Fibroblast of lung (primary cell): ENCODE measurements at regions not wholly inside any gene's neighbourhood (a gene's known extent, or its start where the extent isn't known, plus 50 kb on each side); places are given as distances from the start of the nearest gene placed in this dataset.

ENCODE experiments used
- DNase-seq, 2 donors: peaks; one replicate each; pipeline versions ENCODE4 v3.0.0 to v3.0.0-alpha.2; 2010; ENCODE audit warnings: low read depth in 2 of 2
- H2AFZ ChIP-seq: 2 replicates; pipeline ENCODE4 v1.5.1; 2012; ENCODE audit warnings: low read length, control low read depth, inconsistent platforms
- H3K27ac ChIP-seq: 2 replicates; pipeline ENCODE4 v1.5.1; 2011; ENCODE audit warnings: low read length, control low read depth; ENCODE audit not compliant: insufficient read depth
- H3K27me3 ChIP-seq: 2 replicates; pipeline ENCODE4 v1.5.1; 2011; ENCODE audit warnings: mild to moderate bottlenecking, low read length; ENCODE audit not compliant: control insufficient read depth, insufficient read depth
- H3K36me3 ChIP-seq: 2 replicates; pipeline ENCODE4 v1.5.1; 2011; ENCODE audit warnings: low read length; ENCODE audit not compliant: control insufficient read depth, insufficient read depth
- H3K4me1 ChIP-seq: 2 replicates; pipeline ENCODE4 v1.5.1; 2011; ENCODE audit warnings: low read length; ENCODE audit not compliant: control insufficient read depth, insufficient read depth; ENCODE audit errors: extremely low read depth
- H3K4me2 ChIP-seq: 2 replicates; pipeline ENCODE4 v1.5.1; 2011; ENCODE audit warnings: low read length, control low read depth; ENCODE audit not compliant: insufficient read depth; ENCODE audit errors: extremely low read depth
- H3K4me3 ChIP-seq, 4 experiments: fragments of 200-600 bp in 1 of 4; sonication (generic) in 1 of 4; replicated peaks in 1 of 4; 2 replicates each; pipeline ENCODE4 v1.5.1; 2011 to 2016; ENCODE audit warnings: low read length in 4 of 4, low read depth in 3 of 4, mild to moderate bottlenecking in 3 of 4, control low read depth in 2 of 4, inconsistent platforms in 1 of 4, mixed read lengths in 1 of 4; ENCODE audit not compliant: insufficient read depth in 1 of 4; ENCODE audit errors: control extremely low read depth in 1 of 4
- H3K79me2 ChIP-seq: 2 replicates; pipeline ENCODE4 v1.5.1; 2012; ENCODE audit warnings: mild to moderate bottlenecking, low read length, inconsistent platforms; ENCODE audit not compliant: control insufficient read depth, insufficient read depth
- H3K9ac ChIP-seq: 2 replicates; pipeline ENCODE4 v1.5.1; 2011; ENCODE audit warnings: mild to moderate bottlenecking, low read length, control low read depth; ENCODE audit not compliant: insufficient read depth
- H3K9me3 ChIP-seq: 2 replicates; pipeline ENCODE4 v1.5.1; 2012; ENCODE audit warnings: low read depth, low read length; ENCODE audit not compliant: control insufficient read depth, insufficient read depth
- H4K20me1 ChIP-seq: 2 replicates; pipeline ENCODE4 v1.5.1; 2011; ENCODE audit warnings: low read length; ENCODE audit not compliant: control insufficient read depth, insufficient read depth; ENCODE audit errors: extremely low read depth
- CTCF ChIP-seq, 2 donors: IDR thresholded peaks in 1 of 2; conservative IDR thresholded peaks in 1 of 2; 1 replicate in 1 of 2; 2 replicates in 1 of 2; pipeline ENCODE4 v1.5.1; 2011 to 2012; ENCODE audit warnings: low read length in 2 of 2, control low read depth in 1 of 2, inconsistent platforms in 1 of 2, low read depth in 1 of 2, mild to moderate bottlenecking in 1 of 2
- EZH2 ChIP-seq: IDR thresholded peaks from 2 replicates; pipeline ENCODE4 v1.5.1; 2012; ENCODE audit warnings: low read length, control low read depth, mild to moderate bottlenecking; ENCODE audit errors: missing control alignments

GRCh38 chr20:20992277-20992676, 113.9 kb downstream of the LINC00237 start:
- Histone ChIP-seq H3K9ac (no peak overlapping the region), H3K27me3 (no peaks in the 10 kb centered on the region), H3K4me1 (no peaks in the 10 kb centered on the region), H4K20me1 (no peaks in the 10 kb centered on the region), H3K4me2 (no peak overlapping the region), H3K79me2 (no peaks in the 10 kb centered on the region), H3K4me3 (no peak overlapping the region), H3K27ac (no peak overlapping the region), H3K9me3 (no peaks in the 10 kb centered on the region), H2AFZ (no peak overlapping the region), H3K36me3 (no peaks in the 10 kb centered on the region)
- DNase-seq: no peak
- TF ChIP-seq CTCF (conservative IDR thresholded peaks at IDR 0.05 in 1 of 2, IDR thresholded peaks at IDR 0.05 in 1 of 2; ENCODE audit: low read depth in 1 of 2, low read length in 2 of 2) (no peak), EZH2 (no peak)

- no peaks in the 10 kb centered on the region for H3K4me1 ChIP-seq
- H3K27ac ChIP-seq: no peak overlapping the region
- no peak for TF ChIP-seq CTCF (conservative IDR thresholded peaks at IDR 0.05 in 1 of 2, IDR thresholded peaks at IDR 0.05 in 1 of 2; ENCODE audit: low read depth in 1 of 2, low read length in 2 of 2)
- TF ChIP-seq EZH2: no peak
- no peak overlapping the region for H2AFZ ChIP-seq
- H4K20me1 ChIP-seq: no peaks in the 10 kb centered on the region
- H3K4me3 ChIP-seq: no peak overlapping the region
- H3K9ac ChIP-seq: no peak overlapping the region
- no peaks in the 10 kb centered on the region for H3K79me2 ChIP-seq
- no peaks in the 10 kb centered on the region for H3K9me3 ChIP-seq
- no peaks in the 10 kb centered on the region for H3K36me3 ChIP-seq
- no peaks in the 10 kb centered on the region for H3K27me3 ChIP-seq
- DNase-seq: no peak
- H3K4me2 ChIP-seq: no peak overlapping the region
These were observed 117.1 kb downstream of the LINC00237 start for GRCh38 chr20:20989081-20989480.

GRCh38 chr20:20979934-20980333, 126.2 kb downstream of the LINC00237 start:
- Histone ChIP-seq H3K4me3 (no peak overlapping the region), H3K4me2 (no peak overlapping the region), H3K9ac (no peak overlapping the region), H3K4me1 (no peaks in the 10 kb centered on the region), H3K27me3 (no peaks in the 10 kb centered on the region), H3K36me3 (no peaks in the 10 kb centered on the region), H3K27ac (no peak overlapping the region), H3K9me3 (no peaks in the 10 kb centered on the region), H3K79me2 (no peaks in the 10 kb centered on the region), H2AFZ (no peak overlapping the region), H4K20me1 (no peaks in the 10 kb centered on the region)
- TF ChIP-seq EZH2 (no peak), CTCF (conservative IDR thresholded peaks at IDR 0.05 in 1 of 2, IDR thresholded peaks at IDR 0.05 in 1 of 2; ENCODE audit: low read depth in 1 of 2, low read length in 2 of 2) (no peak)
- no peak for DNase-seq
